Fibroblast of lung (primary cell): ENCODE measurements at regions not wholly inside any gene's neighbourhood (a gene's known extent, or its start where the extent isn't known, plus 50 kb on each side); places are given as distances from the start of the nearest gene placed in this dataset.

Experiments
- EZH2 ChIP-seq: IDR thresholded peaks from 2 replicates; pipeline ENCODE4 v1.5.1; 2012; ENCODE audit warnings: low read length, control low read depth, mild to moderate bottlenecking; ENCODE audit errors: missing control alignments
- TF ChIP-seq, protein P1 (sequence below), 2 donors: IDR thresholded peaks in 1 of 2; conservative IDR thresholded peaks in 1 of 2; 1 replicate in 1 of 2; 2 replicates in 1 of 2; pipeline ENCODE4 v1.5.1; 2011 to 2012; ENCODE audit warnings: low read length in 2 of 2, control low read depth in 1 of 2, inconsistent platforms in 1 of 2, low read depth in 1 of 2, mild to moderate bottlenecking in 1 of 2

DNA sequence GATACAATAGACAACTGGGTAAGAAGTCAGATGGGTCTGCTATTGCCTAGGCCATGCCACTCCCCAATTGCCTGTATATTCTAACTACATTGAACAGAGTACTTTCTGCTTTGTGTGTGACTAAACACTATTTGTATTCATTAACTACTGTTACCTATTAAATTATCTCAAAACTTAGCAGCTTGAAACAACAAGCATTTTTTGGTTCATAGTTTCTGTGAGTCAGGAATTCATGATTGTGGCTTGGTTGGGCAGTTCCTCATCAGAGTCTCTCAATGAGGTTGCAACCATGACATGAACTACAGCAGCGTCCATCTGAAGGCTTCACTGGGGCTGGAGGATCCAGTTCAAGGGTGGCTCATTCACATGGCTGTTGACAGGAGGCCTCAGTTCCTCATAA, 205.7 kb downstream of the EN1 start:
- TF ChIP-seq, protein P1, sequence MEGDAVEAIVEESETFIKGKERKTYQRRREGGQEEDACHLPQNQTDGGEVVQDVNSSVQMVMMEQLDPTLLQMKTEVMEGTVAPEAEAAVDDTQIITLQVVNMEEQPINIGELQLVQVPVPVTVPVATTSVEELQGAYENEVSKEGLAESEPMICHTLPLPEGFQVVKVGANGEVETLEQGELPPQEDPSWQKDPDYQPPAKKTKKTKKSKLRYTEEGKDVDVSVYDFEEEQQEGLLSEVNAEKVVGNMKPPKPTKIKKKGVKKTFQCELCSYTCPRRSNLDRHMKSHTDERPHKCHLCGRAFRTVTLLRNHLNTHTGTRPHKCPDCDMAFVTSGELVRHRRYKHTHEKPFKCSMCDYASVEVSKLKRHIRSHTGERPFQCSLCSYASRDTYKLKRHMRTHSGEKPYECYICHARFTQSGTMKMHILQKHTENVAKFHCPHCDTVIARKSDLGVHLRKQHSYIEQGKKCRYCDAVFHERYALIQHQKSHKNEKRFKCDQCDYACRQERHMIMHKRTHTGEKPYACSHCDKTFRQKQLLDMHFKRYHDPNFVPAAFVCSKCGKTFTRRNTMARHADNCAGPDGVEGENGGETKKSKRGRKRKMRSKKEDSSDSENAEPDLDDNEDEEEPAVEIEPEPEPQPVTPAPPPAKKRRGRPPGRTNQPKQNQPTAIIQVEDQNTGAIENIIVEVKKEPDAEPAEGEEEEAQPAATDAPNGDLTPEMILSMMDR (conservative IDR thresholded peaks at IDR 0.05 in 1 of 2, IDR thresholded peaks at IDR 0.05 in 1 of 2; ENCODE audit: low read depth in 1 of 2, low read length in 2 of 2), result no peak
- TF ChIP-seq EZH2, result no peak
